ENCODE measurements at regions not wholly inside any gene's neighbourhood (a gene's known extent, or its start where the extent isn't known, plus 50 kb on each side); places are given as distances from the start of the nearest gene placed in this dataset.

- intact Hi-C loops (cut with micrococcal nuclease), result no loop called here
- Histone ChIP-seq H3K4me2 (ENCODE audit: low read length) (no peak overlapping the region), H4K20me1 (ENCODE audit: low read length) (no peaks in the 10 kb centered on the region), H3K27ac (ENCODE audit: low read length) (no peak overlapping the region), H3F3A (ENCODE audit: low read length, unreplicated experiment) (no peaks in the 10 kb centered on the region), H3K9me2 (replicated peaks; ENCODE audit: low read length) (no peaks in the 10 kb centered on the region), H3K9me3 (ENCODE audit: low read length) (no peaks in the 10 kb centered on the region), H2AFZ (ENCODE audit: low read length) (no peak overlapping the region), H3K4me1 (ENCODE audit: insufficient read depth, low read length) (no peaks in the 10 kb centered on the region), H3K27me3 (ENCODE audit: low read length) (no peaks in the 10 kb centered on the region), H3K4me3 (ENCODE audit: low read length) (no peak overlapping the region), H3K36me3 (ENCODE audit: low read depth, low read length) (no peaks in the 10 kb centered on the region), H3K79me2 (ENCODE audit: low read length) (no peaks in the 10 kb centered on the region), H3K9ac (ENCODE audit: low read length) (no peak overlapping the region)
- DNase-seq (no peak), ATAC-seq (no peak)
- no TSS peak for BruUV-seq (replicated peaks)
- CTCF ChIA-PET, result no interaction called here
- POLR2A ChIA-PET (ENCODE audit: unreplicated experiment), result no interaction called here
- TF ChIP-seq EZH2 (IDR thresholded peaks at IDR 0.05; ENCODE audit: low read length, unreplicated experiment) (no peak), EZH2phosphoT487 (IDR thresholded peaks at IDR 0.05; ENCODE audit: borderline replicate concordance, low read length) (no peak), CTCF (conservative IDR thresholded peaks at IDR 0.05; ENCODE audit: low read depth, low read length) (no peak)
These were observed 404.9 kb upstream of the FAM174A start for GRCh38 chr5:100130307-100130706.

GRCh38 chr5:100119903-100120302, 415.3 kb upstream of the FAM174A start:
- no peaks in the 10 kb centered on the region for H3K27me3 ChIP-seq (ENCODE audit: low read length)
- H3K36me3 ChIP-seq (ENCODE audit: low read depth, low read length), result no peaks in the 10 kb centered on the region
- no peaks in the 10 kb centered on the region for H3F3A ChIP-seq (ENCODE audit: low read length, unreplicated experiment)
- no peaks in the 10 kb centered on the region for H3K4me1 ChIP-seq (ENCODE audit: insufficient read depth, low read length)
- ATAC-seq (no peak), DNase-seq (no peak)
- no peaks in the 10 kb centered on the region for H4K20me1 ChIP-seq (ENCODE audit: low read length)
- ChIA-PET POLR2A (ENCODE audit: unreplicated experiment) (no interaction called here), CTCF (no interaction called here)
- no peak overlapping the region for H3K9ac ChIP-seq (ENCODE audit: low read length)
- no peaks in the 10 kb centered on the region for H3K9me2 ChIP-seq (replicated peaks; ENCODE audit: low read length)
- H3K4me3 ChIP-seq (ENCODE audit: low read length), result no peak overlapping the region
- H2AFZ ChIP-seq (ENCODE audit: low read length), result no peak overlapping the region
- no peak overlapping the region for H3K4me2 ChIP-seq (ENCODE audit: low read length)
- no peak for TF ChIP-seq EZH2 (IDR thresholded peaks at IDR 0.05; ENCODE audit: low read length, unreplicated experiment)
- no peak for TF ChIP-seq CTCF (conservative IDR thresholded peaks at IDR 0.05; ENCODE audit: low read depth, low read length)
- TF ChIP-seq EZH2phosphoT487 (IDR thresholded peaks at IDR 0.05; ENCODE audit: borderline replicate concordance, low read length), result no peak
- H3K9me3 ChIP-seq (ENCODE audit: low read length), result no peaks in the 10 kb centered on the region
- intact Hi-C loops (cut with micrococcal nuclease), result no loop called here
- BruUV-seq (replicated peaks), result no TSS peak
- H3K27ac ChIP-seq (ENCODE audit: low read length), result no peak overlapping the region
- no peaks in the 10 kb centered on the region for H3K79me2 ChIP-seq (ENCODE audit: low read length)

GRCh38 chr5:100110497-100110896, 424.7 kb upstream of the FAM174A start:
- H3K9me2 ChIP-seq (replicated peaks; ENCODE audit: low read length), result no peaks in the 10 kb centered on the region
- BruUV-seq (replicated peaks), result no TSS peak
- CTCF ChIA-PET, result interaction anchor here (0.6 kb wide), 1 partner anchor 134 kb away, joined by 3 read pairs; no protein-coding TSS in a partner anchor
- TF ChIP-seq CTCF (conservative IDR thresholded peaks at IDR 0.05; ENCODE audit: low read depth, low read length), result no peak
- no peak for TF ChIP-seq EZH2 (IDR thresholded peaks at IDR 0.05; ENCODE audit: low read length, unreplicated experiment)
- no peak for TF ChIP-seq EZH2phosphoT487 (IDR thresholded peaks at IDR 0.05; ENCODE audit: borderline replicate concordance, low read length)
- H3K36me3 ChIP-seq (ENCODE audit: low read depth, low read length), result no peaks in the 10 kb centered on the region
- no peak overlapping the region for H2AFZ ChIP-seq (ENCODE audit: low read length)
- no peak overlapping the region for H3K27ac ChIP-seq (ENCODE audit: low read length)
- peak; percentile 43 for DNase-seq
- no peak overlapping the region for H3K9ac ChIP-seq (ENCODE audit: low read length)
- H3K79me2 ChIP-seq (ENCODE audit: low read length), result no peaks in the 10 kb centered on the region
- H3F3A ChIP-seq (ENCODE audit: low read length, unreplicated experiment), result no peaks in the 10 kb centered on the region
- ATAC-seq, result no peak
- intact Hi-C loops (cut with micrococcal nuclease), result no loop called here
- H3K27me3 ChIP-seq (ENCODE audit: low read length), result no peaks in the 10 kb centered on the region
- H3K4me2 ChIP-seq (ENCODE audit: low read length), result no peak overlapping the region
- H3K4me1 ChIP-seq (ENCODE audit: insufficient read depth, low read length), result no peaks in the 10 kb centered on the region
- 0 out of 2 replicates have a peak, but pooled peaks cover 16% of the 10 kb centered on the region for H3K9me3 ChIP-seq (ENCODE audit: low read length)
- no peak overlapping the region for H3K4me3 ChIP-seq (ENCODE audit: low read length)
- no peaks in the 10 kb centered on the region for H4K20me1 ChIP-seq (ENCODE audit: low read length)
- POLR2A ChIA-PET (ENCODE audit: unreplicated experiment), result no interaction called here

Data from PC-3 (cell line).